Activated T-cell treated with anti-CD3 and anti-CD28 coated beads for 48 hours (primary cell): ENCODE measurements at regions not wholly inside any gene's neighbourhood (a gene's known extent, or its start where the extent isn't known, plus 50 kb on each side); places are given as distances from the start of the nearest gene placed in this dataset.
"Not testable (repeated sequence)": the region's sequence is repeated elsewhere in the genome, so short reads cannot be mapped to it uniquely, and the experiment has no call there.

Experiments
- DNase-seq: peaks from one replicate; pipeline ENCODE4 v3.0.0-alpha.2; 2020; ENCODE audit warnings: low read depth

DNA sequence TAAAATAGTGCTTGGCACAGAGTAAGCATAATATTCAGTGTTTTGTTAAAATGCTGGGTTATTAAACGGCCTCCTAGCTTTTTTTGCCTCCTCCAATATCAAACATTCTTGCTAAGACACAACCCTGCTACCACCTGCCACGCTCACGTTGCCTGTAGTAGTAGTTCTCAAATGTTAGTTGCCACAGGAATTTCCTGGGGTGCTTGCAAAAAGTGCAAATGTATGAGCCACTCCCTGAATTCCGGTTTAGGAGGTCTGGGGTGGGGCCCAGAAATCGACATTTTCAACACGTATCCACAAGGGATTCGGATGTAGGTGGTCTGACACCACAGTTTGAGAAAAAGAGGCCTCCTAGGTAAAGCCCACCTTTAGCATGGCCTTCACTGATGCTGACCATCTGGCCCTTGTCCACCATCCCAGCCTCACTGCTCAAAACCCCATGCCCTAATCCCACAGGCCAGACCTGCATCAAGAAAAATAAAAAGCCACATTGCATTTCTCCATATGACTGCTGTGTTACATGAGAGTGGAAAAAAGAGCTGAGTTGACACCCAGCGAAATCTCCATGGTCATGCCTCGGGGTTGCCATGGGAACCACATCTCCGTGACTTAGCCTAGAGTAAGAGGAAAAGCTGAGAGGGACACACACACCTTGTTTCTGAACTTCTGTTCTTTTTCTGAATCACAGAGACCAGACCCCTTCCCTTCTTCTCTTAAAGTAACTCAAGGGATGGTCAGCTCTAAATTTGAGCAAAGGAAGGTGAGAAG, 116.4 kb upstream of the HES1 start:
- DNase-seq, result no peak

DNA sequence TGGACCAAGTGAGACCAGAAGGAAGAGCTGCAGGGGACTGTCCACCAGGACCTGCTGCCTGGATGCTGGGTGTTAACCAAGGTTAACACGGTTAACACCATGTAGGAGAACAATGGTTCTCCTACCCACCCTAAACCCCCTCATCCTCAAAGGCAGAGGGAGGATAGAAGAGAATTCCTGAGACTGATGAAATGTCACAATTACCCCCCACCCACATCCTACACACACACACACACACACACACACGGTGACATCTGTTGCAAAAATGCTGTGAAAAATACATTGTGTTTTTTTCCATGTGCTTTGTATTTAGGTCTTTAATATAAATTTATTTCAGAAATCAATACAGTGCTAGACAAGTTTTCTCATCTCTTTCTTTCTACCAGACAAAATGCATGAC, 113.9 kb upstream of the HES1 start:
- DNase-seq, result no peak

DNA sequence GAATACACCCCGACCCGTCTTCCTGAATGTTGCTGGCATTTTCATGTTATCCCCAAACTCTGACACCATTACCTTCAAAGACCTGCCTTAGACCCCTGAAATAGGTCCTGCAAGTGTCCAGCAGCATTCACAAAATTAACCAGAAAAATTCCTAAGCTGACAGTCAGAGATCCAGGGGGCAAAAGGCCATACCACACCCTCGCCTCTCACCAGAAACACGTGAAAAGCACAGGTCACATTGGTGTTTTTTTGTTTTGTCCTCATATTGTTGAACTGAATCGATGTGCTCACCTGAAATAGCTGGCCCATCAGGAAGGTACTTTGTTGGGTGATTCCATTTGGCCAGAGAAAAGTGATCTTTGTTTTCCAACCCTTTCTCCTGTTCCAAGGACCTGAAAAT, 113.1 kb upstream of the HES1 start:
- DNase-seq, result no peak

DNA sequence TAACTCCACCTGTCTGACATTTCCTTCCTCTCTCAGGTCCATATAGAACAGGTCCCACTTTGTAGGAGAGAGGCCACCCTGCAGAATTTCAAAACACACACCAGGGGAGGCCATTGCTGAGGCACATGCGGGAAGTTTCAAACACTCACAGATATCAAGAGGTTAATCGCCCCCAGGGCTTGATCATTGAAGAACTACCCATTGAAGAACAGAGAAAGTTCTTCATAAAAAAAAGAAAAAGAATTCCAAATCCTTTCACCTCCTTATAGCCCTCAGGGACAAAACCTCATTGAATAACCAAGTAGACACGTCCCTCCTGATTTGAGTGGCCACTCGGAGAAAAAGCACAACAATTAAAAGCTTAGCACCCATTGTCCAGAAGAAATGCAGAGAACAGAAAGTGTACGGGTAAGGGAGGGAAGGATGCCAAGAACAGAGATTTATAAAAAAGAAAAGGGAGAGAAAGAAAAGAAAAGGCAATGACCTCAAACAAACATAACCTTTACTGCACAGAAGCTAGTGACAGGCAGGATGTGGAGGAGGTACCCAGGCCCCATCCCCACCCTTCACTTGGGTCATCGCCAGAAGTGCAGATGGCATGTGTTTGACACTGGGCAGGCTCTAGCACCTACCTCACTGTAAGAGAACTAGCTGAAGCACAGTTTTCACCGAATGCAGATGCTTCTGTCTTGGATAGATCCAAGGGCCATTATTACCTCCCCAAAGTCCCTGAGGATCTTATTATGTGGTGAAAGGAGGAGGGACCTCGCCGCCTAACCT, 112.3 kb upstream of the HES1 start:
- DNase-seq, result no peak

DNA sequence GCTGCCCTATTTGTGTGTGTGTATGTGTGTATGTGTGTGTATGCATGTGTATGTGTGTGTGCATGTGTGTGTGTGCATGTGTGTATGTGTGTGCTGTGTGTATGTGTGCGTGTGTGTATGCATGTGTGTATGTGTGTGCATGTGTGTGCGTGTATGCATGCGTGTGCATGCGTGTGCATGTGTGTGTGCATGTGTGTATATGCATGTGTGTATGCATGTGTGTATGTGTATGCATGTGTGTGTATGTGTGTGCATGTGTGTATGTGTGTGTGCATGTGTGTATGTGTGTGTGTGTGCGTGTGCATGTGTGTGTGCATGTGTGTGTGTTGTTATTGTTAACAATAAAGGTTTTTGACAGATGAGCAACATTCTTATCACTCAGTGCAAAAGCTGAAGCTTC, 110.8 kb upstream of the HES1 start:
- no peak for DNase-seq

DNA sequence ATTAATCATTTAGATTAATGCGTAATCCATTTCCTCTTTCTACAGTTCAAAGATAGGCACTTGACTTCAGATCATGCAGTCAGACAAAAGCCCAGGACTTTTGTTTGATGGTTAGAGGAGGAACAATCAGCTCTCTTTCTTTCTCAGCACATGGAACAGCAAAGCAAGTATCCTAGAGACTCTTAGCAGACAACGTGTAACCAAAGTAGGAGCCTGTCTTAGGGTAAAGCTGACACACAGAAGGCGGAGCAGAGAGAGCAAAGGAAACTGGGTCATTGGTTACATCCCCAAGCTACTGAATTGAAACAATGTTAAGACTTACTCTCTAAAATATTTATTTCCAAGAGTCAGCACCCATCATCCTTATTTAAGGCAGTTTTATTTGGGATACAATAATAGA, 110.0 kb upstream of the HES1 start:
- no peak for DNase-seq

DNA sequence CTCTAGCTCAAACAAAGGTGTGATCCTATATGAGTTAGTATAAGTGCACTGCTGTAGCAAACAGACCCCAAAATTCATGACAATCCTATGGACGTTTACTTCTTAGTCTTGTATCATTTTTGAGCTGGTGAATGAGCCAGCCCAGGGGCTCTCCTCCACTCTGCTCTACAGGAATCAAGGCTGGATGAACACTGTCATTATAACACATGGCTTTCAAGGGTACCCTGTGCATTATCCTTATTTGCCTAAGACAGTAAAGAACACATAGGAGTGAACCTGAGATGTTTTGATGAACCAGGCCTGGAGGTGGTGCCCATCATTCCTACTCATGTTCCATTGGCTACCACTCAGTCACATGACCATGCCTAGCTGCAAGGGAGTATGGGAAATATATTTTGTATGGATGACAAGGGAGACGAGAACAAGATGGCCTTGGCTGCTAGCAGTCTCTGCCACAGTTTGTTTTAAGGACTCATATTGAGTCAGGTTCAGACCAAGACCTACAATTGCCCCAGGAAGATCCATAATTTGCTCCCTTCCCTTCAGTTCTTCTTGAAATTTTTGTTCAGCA, 107.4 kb upstream of the HES1 start:
- DNase-seq, result no peak

DNA sequence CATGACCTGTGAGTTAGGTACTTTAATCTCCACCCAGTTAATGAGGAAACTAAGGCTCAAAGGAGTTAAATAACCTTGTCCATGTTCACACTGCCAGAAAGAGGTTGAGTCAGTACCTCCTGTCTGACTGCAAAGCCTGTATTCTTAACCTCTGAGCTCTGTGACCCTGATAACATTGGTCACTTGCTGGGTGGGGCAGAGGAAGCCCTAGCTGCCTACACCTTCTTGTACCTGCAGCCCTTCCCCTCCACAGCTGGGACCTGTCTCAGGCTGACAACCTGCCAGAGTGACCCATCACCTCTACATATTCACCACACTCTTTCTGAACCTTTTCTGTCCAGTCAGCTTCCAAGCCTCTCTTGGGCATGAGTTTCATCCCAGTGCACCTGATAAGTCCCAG, 106.1 kb upstream of the HES1 start:
- no peak for DNase-seq

DNA sequence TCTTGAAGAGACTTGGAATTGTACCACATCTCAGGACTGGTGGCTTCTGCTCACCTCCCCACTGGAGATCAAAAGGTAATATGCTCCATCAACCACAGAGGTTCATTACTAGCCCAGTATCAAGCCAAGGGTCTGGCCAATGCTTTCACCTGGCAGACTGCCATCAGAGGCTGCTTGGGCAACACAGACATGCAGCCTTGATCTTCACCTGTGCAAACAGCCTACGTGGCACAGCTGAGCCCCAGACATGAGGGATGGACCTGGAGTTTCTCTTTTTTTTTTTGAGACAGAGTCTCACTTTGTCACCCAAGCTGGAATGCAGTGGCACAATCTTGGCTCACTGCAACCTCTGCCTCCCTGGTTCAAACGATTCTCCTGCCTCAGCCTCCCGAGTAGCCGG, 105.6 kb upstream of the HES1 start:
- DNase-seq, result no peak

DNA sequence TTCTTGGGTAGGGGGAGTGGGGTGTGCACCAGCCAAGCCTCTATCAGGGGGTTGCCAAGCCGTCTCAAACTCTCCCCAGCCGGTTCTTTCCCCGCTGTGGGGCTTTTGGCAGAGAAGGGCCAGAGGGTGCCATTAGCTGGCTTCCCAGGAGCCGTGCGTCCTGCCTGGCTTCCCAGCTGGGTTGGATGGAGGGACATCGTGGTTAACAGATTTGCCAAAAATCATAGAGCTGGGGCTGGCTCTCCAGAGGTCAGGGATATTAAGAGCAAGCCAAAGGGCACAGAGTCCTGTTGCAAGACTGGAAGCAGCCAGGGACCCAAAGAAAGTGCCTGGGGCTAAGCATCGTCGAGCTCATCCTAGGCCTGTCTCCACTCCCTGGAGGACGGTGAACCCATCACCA, 104.6 kb upstream of the HES1 start:
- no peak for DNase-seq

DNA sequence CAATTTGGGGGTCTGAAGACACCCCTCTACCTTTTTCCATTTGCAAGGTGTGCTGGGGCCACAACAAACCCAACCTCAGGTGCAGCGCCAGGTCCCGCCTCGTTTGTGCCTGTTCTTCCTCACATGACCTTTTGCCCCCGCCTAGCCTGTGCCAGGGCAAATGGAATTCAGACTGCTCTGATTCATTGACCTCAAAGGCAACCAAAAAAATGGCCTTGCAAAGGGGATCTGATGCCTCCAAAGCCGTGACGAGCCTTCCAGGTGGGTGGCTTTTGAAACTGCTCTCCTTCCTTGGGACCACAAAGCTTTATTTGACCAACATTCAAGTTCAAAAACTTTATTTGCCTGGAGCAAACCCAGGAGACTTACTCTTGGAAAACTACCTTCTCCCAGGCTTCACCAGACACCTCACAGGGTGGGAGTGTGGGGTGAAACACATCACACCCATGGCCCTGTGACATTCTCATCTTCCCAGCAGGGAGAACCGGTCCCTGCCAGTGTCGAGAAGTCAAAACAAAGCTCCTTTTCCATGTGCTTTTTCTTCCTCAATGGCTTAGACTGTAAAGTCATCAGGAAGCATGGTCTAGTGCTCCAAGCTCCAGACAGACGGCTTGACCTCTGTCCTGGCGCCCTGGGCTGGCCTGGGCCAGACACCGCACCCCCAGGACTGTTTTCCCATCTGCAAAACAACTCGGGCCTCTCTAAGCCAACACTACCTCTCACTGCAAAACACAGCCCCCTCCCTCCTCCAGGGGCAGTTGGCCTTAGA, 103.9 kb upstream of the HES1 start:
- no peak for DNase-seq

DNA sequence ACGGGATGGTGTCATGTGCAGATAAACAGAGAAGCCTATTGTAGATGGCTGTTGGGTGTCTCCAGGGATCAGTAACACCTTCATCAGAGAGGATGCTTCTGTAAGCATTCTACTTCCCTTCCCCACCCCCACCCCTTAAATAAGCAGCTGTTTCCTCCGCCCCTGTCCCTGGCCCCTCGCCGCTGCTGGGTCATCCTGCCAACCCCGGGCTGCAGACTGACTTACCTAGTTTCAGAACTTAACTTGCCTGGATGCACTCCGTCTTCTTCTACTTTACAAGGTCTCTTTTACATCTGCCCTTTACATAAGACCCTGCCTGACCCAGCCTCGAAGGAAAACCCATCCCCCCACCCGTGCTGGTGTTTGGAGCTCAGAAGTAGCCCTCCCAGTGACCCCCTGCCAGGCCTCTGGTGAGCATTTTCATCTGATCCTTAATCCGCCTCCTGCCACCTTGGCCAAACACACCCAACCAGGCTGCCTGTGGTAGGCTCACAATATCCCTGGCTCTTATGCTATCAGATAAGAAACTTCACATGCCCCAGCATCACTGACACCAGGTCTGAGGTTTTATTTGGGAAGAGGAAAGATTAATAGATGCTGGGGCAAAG, 103.0 kb upstream of the HES1 start:
- DNase-seq, result no peak

DNA sequence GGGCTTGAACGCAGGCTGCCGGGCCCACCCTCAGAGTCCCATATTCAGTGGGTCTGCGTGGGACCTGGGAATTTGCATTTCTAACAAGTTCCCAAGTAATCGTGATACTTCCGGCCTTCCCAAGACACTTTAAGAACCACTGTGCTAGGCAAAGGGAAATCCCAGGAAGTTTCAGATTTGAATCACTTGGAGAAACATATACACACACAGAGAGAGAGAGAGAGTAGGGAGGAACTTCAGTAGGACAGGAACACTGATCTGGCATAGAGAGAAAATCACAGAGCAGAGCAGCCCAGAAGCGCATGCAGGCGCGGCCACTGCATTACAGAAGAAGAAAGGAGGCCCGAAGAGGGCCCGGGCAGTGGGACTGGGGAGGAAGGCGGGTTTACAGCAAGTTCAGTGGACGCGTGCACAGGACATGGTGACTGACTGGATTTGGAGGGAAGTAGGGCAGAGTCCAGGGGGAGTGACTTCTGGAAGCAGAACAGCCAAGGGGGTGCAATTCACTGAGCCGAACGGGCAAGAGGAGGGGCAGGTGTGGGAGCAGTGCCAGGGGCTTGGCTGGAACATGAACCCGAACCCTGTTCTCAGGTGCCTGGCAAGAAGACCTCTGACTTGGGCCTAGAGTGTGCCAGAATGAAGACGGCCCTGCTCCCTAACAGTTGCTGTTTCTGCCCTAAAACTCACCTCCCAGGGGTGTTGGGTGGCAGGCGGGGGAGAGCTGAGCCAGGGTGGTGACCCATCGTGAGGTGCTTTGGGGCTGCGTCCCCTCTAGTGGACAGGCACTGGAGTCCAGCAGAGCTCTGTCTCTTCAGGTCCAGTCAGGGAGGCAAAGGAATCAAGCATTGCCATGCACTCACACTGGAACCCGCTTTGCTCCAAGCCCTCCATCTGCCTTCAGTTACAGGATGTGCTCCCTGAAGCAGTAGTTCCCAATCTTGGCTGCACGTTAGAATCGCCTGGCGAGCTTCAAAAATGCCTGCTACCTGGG, 101.3 kb upstream of the HES1 start:
- DNase-seq, result no peak

DNA sequence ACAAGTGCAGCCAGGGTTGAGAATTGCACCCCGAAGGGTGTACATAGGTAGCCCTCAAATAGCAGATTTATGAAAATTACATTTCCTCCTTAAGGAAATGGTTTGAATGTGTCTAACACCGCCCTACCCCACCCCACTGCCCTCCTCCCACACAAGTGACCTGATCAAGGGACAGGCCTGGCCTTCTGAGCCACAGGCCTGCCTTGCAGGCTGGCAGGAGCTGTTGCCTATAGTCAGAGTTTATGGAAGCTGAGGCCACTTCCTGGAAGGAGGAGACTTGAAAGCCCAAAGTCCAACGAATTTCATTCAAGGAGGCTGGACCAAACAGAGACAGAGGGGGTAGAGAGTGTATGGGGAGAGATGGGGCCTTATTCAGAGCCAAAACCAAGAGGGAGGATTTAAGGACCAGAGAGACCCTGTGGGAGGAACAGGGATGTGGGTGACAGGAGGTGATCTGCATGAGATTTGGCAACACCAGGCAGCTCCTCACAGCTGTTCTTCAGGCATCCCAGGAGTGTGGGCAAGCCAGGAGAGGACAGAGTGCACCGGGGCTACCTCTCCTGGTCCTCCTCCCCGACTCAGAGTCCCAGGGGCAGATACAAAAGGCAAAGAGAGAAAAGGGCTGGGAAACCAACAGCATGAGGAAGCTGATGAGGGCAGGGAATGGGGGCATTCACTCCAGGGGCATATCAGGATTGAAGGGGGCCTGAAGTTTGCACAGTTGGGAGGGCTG, 100.4 kb upstream of the HES1 start:
- no peak for DNase-seq

DNA sequence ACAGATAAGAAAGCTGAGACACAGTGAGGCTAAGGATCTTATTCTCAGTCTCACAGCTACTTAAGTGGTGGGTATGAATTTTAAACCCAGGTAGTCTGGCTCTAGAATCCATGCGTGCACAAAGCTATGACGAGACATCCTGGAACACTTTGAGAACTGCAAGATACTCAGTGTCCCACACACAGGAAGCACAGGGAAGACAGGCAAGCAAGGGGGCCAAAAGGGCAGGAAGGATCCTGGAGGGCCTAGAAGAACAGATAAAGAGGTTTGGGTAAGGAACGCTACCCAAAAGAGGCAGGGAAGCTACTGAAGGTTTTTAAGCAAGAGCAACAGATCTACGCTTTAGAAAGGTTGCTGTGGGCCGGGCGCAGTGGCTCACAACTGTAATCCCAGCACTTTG, 99.1 kb upstream of the HES1 start:
- no peak for DNase-seq

DNA sequence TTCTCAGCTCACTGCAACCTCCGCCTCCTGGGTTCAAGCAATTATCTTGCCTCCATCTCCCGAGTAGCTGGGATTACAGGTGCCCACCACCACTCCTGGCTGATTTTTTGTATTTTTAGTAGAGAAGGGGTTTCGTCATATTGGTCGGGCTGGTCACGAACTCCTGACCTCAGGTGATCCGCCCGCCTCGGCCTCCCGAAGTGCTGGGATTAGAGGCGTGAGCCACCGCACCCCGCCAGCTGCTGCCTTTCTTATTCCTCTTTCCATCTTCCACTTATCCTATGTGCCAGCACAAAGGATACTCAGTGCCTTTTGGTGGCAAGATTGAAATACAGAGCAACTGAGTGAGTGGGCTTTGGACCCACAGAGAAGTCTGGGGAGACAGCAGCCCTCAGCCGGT, 97.6 kb upstream of the HES1 start:
- DNase-seq, result not testable (repeated sequence)

DNA sequence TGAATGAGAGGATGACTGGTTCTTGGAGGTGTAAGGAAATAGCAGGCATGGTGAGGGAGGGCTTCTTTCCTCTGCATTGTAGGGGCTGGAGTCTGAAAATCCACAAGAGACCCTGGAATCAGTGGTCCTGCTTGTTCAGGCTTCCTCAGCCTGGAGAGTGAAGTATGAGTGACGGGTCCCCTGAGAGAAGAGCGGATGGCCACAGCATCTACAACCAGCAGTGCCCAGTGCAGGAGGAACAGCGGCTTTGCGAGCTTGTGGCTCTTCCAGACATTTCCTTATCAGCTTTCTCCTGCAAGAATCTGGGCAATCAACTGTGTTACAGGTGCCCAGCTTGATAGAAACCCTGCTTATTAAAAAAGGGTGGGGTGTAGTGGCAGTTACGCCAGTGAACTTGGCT, 97.0 kb upstream of the HES1 start:
- DNase-seq, result no peak

DNA sequence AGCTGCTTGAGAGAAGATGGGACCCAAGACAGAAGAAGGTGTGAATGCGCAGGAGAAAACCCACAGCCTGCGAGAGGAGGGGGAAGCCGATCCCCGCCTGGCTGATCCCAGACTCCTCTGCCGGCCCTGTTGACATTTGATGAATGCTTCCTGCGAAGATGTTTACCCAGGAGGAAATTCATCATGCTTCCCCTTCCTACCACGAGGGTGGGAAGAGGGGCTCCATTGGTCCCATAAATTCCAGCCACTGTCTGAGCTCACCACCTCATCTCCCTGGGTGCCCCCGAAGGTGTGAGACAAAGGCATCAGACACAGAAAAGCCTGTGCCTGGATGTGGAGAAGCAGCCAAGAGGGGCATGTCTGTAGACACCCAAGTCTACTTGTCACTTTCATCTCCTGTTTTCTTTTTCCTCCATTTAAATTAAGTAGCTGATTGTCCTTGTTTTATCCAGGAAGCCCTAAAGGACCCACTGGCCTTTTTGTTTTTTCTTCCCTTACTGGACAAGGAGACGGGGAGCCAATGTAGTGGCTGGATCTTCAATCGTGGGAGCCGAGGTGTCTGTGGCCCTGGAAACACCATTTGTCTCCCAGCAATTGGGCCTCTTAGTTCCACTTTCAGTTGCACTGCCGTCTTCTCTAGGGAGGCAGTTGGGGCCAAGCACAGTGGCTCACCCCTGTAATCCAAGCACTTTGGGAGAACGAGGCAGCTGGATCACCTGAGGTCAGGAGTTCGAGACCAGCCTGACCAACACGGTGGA, 95.3 kb upstream of the HES1 start:
- no peak for DNase-seq

DNA sequence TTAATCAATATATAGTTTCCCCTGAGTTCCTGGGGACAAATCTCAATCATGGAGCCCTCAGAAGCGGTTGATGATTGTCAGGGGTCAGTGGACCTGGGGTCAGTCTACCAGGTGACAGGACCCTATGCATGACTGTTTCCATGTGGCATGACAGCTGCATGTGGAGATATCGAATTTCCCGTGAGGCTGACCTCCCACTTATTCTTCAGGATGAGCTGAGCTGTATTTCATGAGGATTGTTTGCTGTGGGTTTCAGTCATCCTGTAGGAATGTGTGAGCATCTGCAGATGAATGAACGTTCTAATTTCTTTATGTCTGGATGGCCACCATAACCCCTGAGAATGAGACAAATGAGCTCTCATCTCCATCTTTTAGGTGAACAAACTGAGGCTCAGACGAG, 93.0 kb upstream of the HES1 start:
- no peak for DNase-seq

DNA sequence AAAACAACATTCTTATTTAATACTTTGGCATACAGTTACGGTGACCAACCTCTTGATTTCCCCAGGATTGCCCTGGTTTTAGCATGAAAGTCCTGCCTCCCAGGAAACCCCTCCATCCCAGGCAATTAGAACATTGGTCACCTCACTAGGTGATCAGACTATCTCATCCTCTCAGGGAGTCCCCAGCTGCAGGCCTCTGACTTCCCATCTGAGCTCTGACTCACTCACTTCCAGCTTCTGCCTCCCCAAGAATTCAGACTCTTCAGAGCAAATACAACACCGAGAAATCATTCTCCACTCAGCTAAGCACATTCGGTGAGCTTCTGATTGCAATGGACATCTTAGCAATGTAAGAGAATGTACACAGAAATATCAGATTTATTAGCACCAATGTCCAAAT, 92.4 kb upstream of the HES1 start:
- no peak for DNase-seq
